SK-N-SH (cell line): ENCODE measurements at regions not wholly inside any gene's neighbourhood (a gene's known extent, or its start where the extent isn't known, plus 50 kb on each side); places are given as distances from the start of the nearest gene placed in this dataset.

Source experiments
- CTCF ChIA-PET: fragments of 300-600, 350-600 bp; formaldehyde crosslinking; extraction: SDS; loops from one replicate; lab custom pipeline; 2021; lab: Yijun Ruan, JAX
- POLR2A ChIA-PET: fragments of 350-600 bp; sonication (Branson Sonifier 250); formaldehyde crosslinking; extraction: SDS; loops from one replicate; lab custom pipeline; 2020; ENCODE audit warnings: antibody characterized with exemption, inconsistent platforms; lab: Yijun Ruan, JAX
- DNase-seq: peaks from one replicate; pipeline ENCODE4 v3.0.0; 2012
- H2AFZ ChIP-seq: fragments of 200-600 bp; sonication (generic); 2 replicates; pipeline ENCODE4 v1.8.1; 2016; ENCODE audit warnings: antibody characterized with exemption, mild to moderate bottlenecking, low read depth
- H3F3A ChIP-seq: fragments of 200-600 bp; sonication (generic); replicated peaks from 2 replicates; pipeline ENCODE3; 2016; ENCODE audit warnings: antibody characterized with exemption, mild to moderate bottlenecking; ENCODE audit not compliant: insufficient read depth
- H3K27ac ChIP-seq, 2 experiments: fragments of 200-500 bp in 1 of 2; fragments of 200-600 bp in 1 of 2; sonication (Bioruptor generic) in 1 of 2; sonication (generic), shearing (Covaris generic) in 1 of 2; 2 replicates each; pipeline versions ENCODE4 v1.5.1 to v1.6.1; 2014 to 2016; ENCODE audit warnings: low read depth in 2 of 2, inconsistent platforms in 1 of 2, low read length in 1 of 2, mild to moderate bottlenecking in 1 of 2, mixed read lengths in 1 of 2
- H3K27me3 ChIP-seq: fragments of 200-600 bp; sonication (generic), shearing (Covaris generic); 2 replicates; pipeline ENCODE4 v1.6.1; 2016; ENCODE audit warnings: mixed run types; ENCODE audit not compliant: insufficient read depth
- H3K36me3 ChIP-seq, 2 experiments: fragments of 200-500 bp in 1 of 2; fragments of 200-600 bp in 1 of 2; sonication (Bioruptor generic) in 1 of 2; sonication (generic) in 1 of 2; replicated peaks in 1 of 2; 2 replicates each; pipeline versions ENCODE3 to v1.5.1; 2014 to 2016; ENCODE audit warnings: low read length in 1 of 2, mild to moderate bottlenecking in 1 of 2; ENCODE audit not compliant: insufficient read depth in 2 of 2, control insufficient read depth in 1 of 2
- H3K4me1 ChIP-seq, 2 experiments: fragments of 200-500 bp in 1 of 2; fragments of 200-600 bp in 1 of 2; sonication (Bioruptor generic) in 1 of 2; sonication (generic), shearing (Covaris generic) in 1 of 2; 2 replicates each; pipeline versions ENCODE4 v1.5.1 to v1.6.1; 2014 to 2016; ENCODE audit warnings: low read depth in 1 of 2, low read length in 1 of 2, mixed run types in 1 of 2; ENCODE audit not compliant: insufficient read depth in 2 of 2, control insufficient read depth in 1 of 2
- H3K4me2 ChIP-seq: fragments of 200-600 bp; sonication (generic), shearing (Covaris generic); 2 replicates; pipeline ENCODE4 v1.6.1; 2017; ENCODE audit warnings: mixed run types
- H3K4me3 ChIP-seq, 2 experiments: fragments of 200-500 bp in 1 of 2; fragments of 200-600 bp in 1 of 2; sonication (Bioruptor generic) in 1 of 2; sonication (generic), shearing (Covaris generic) in 1 of 2; 2 replicates each; pipeline versions ENCODE4 v1.5.1 to v1.8.1; 2014 to 2016; ENCODE audit warnings: low read depth in 2 of 2, inconsistent platforms in 1 of 2, low read length in 1 of 2, mild to moderate bottlenecking in 1 of 2, mixed read lengths in 1 of 2, moderate library complexity in 1 of 2
- H3K79me2 ChIP-seq: fragments of 200-600 bp; sonication (generic); 2 replicates; pipeline ENCODE4 v1.8.1; 2017; ENCODE audit warnings: mild to moderate bottlenecking; ENCODE audit not compliant: insufficient read depth
- H3K9ac ChIP-seq: fragments of 200-600 bp; sonication (generic); 2 replicates; pipeline ENCODE4 v1.6.1; 2017; ENCODE audit warnings: mixed run types
- H3K9me2 ChIP-seq: fragments of 200-600 bp; sonication (generic); 2 replicates; pipeline ENCODE4 v1.6.1; 2017; ENCODE audit warnings: mixed run types
- H3K9me3 ChIP-seq: fragments of 200-600 bp; sonication (generic); 2 replicates; pipeline ENCODE4 v1.6.1; 2017; ENCODE audit warnings: mixed run types, mild to moderate bottlenecking, moderate library complexity
- H4K20me1 ChIP-seq: fragments of 200-600 bp; sonication (generic); 2 replicates; pipeline ENCODE4 v1.6.1; 2017; ENCODE audit warnings: mild to moderate bottlenecking, mixed run types; ENCODE audit not compliant: insufficient read depth
- CTCF ChIP-seq: fragments of 200-600 bp; sonication (generic); IDR thresholded peaks from 2 replicates; pipeline ENCODE4 v1.6.1; 2017; ENCODE audit warnings: antibody characterized with exemption, mild to moderate bottlenecking, moderate library complexity
- ELF1 ChIP-seq: IDR thresholded peaks from 2 replicates; pipeline ENCODE4 v1.4.0; 2012
- EP300 ChIP-seq, 2 experiments: IDR thresholded peaks; 2 replicates each; pipeline versions ENCODE4 v1.4.0 to v1.6.1; 2012; ENCODE audit warnings: borderline replicate concordance in 1 of 2, low read depth in 1 of 2, low read length in 1 of 2
- EZH2phosphoT487 ChIP-seq: fragments of 200-600 bp; sonication (generic); IDR thresholded peaks from 2 replicates; pipeline ENCODE4 v1.6.1; 2017; ENCODE audit warnings: low read depth, mixed run types, mild to moderate bottlenecking, antibody characterized with exemption, moderate library complexity, borderline replicate concordance
- FOSL2 ChIP-seq: IDR thresholded peaks from 2 replicates; pipeline ENCODE4 v1.4.0; 2012; ENCODE audit warnings: low read depth, mild to moderate bottlenecking, moderate library complexity, borderline replicate concordance
- GATA2 ChIP-seq: sonication (generic); formaldehyde crosslinking; IDR thresholded peaks from 2 replicates; pipeline ENCODE4 v1.5.0; 2020; ENCODE audit warnings: mild to moderate bottlenecking, missing genetic modification reagents
- MEF2A ChIP-seq: IDR thresholded peaks from 2 replicates; pipeline ENCODE4 v1.4.0; 2012; ENCODE audit warnings: low read depth, borderline replicate concordance
- NRF1 ChIP-seq: IDR thresholded peaks from 2 replicates; pipeline ENCODE4 v1.6.1; 2012; ENCODE audit warnings: low read depth, mild to moderate bottlenecking, low read length
- RCOR1 ChIP-seq: fragments of 150-350 bp; IDR thresholded peaks from 2 replicates; pipeline ENCODE4 v1.6.1; 2017; ENCODE audit warnings: antibody characterized with exemption, low read length
- RFX5 ChIP-seq: IDR thresholded peaks from 2 replicates; pipeline ENCODE4 v1.6.1; 2012; ENCODE audit warnings: mild to moderate bottlenecking, improper control_type of control experiment, low read length
- RXRA ChIP-seq: IDR thresholded peaks from 2 replicates; pipeline ENCODE4 v1.4.0; 2012; ENCODE audit warnings: low read depth, mild to moderate bottlenecking, borderline replicate concordance
- ZBTB33 ChIP-seq: IDR thresholded peaks from 2 replicates; pipeline ENCODE4 v1.4.0; 2012; ENCODE audit warnings: low read depth, borderline replicate concordance
- WGBS: methylation state at CpG from one replicate; pipeline ENCODE4 v1.1.6; 2017; ENCODE audit warnings: low lambda C conversion rate; 5-methylcytosine and 5-hydroxymethylcytosine counted together
- TF ChIP-seq, protein P1 (sequence below): IDR thresholded peaks from 2 replicates; pipeline ENCODE4 v1.4.0; 2012; ENCODE audit warnings: low read depth

GRCh38 chr2:44826601-44827000, 114.9 kb upstream of the SIX3 start:
- Histone ChIP-seq H3K79me2 (no peaks in the 10 kb centered on the region), H3K4me1 (peaks cover 0 to 6% of the 10 kb centered on the region in 2 experiments; a peak in 1 of 4 replicates), H3F3A (no peaks in the 10 kb centered on the region), H3K27ac (no peak overlapping the region), H3K36me3 (no peaks in the 10 kb centered on the region), H3K4me3 (no peak overlapping the region), H3K27me3 (peaks cover 18% of the 10 kb centered on the region; the same call in 1 of the 2 replicates), H4K20me1 (no peaks in the 10 kb centered on the region), H3K9ac (no peak overlapping the region), H3K9me3 (no peaks in the 10 kb centered on the region), H2AFZ (no peak overlapping the region), H3K9me2 (no peaks in the 10 kb centered on the region), H3K4me2 (no peak overlapping the region)
- CTCF ChIA-PET, result interaction anchor here (1.3 to 1.7 kb wide), 2 partner anchors 13 to 15 kb away, joined by 3 read pairs; no protein-coding TSS in a partner anchor
- TF ChIP-seq EZH2phosphoT487, result no peak
- TF ChIP-seq RFX5, result no peak
- no peak for TF ChIP-seq NRF1
- TF ChIP-seq RXRA, result no peak
- TF ChIP-seq GATA2, result no peak
- no peak for TF ChIP-seq RCOR1
- TF ChIP-seq, protein P1, sequence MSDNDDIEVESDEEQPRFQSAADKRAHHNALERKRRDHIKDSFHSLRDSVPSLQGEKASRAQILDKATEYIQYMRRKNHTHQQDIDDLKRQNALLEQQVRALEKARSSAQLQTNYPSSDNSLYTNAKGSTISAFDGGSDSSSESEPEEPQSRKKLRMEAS, result no peak
- TF ChIP-seq FOSL2, result no peak
- no peak for TF ChIP-seq EP300 (IDR thresholded peaks at IDR 0.05; ENCODE audit: borderline replicate concordance in 1 of 2, low read depth in 1 of 2, low read length in 1 of 2)
- TF ChIP-seq MEF2A, result no peak
- no peak for TF ChIP-seq ELF1
- no peak for TF ChIP-seq ZBTB33
- WGBS, result 33% methylated on average over 3 of the region's 3 CpGs
- POLR2A ChIA-PET, result no interaction called here
- no peak for DNase-seq

- peaks cover 9% of the 10 kb centered on the region; the same call in 1 of the 2 replicates for H3K27me3 ChIP-seq
- H2AFZ ChIP-seq, result no peak overlapping the region
- CTCF ChIA-PET, result interaction anchor here (1.2 to 1.3 kb wide), 2 partner anchors 10 to 12 kb away, joined by 3 to 4 read pairs; no protein-coding TSS in a partner anchor
- no peak overlapping the region for H3K4me2 ChIP-seq
- no peaks in the 10 kb centered on the region for H3K9me3 ChIP-seq
- POLR2A ChIA-PET, result no interaction called here
- H3K9me2 ChIP-seq, result no peaks in the 10 kb centered on the region
- H4K20me1 ChIP-seq, result no peaks in the 10 kb centered on the region
- no peak overlapping the region for H3K27ac ChIP-seq
- H3K4me3 ChIP-seq, result no peak overlapping the region
- H3K36me3 ChIP-seq, result no peaks in the 10 kb centered on the region
- DNase-seq, result no peak
- H3K79me2 ChIP-seq, result no peaks in the 10 kb centered on the region
- whole genome bisulfite sequencing, result 52% methylated on average over 7 of the region's 7 CpGs
- no peaks in the 10 kb centered on the region for H3F3A ChIP-seq
- peaks cover 0 to 6% of the 10 kb centered on the region in 2 experiments; a peak in 1 of 4 replicates for H3K4me1 ChIP-seq
- TF ChIP-seq CTCF, result no peak
- TF ChIP-seq, protein P1, result no peak
- no peak overlapping the region for H3K9ac ChIP-seq
These were observed 111.7 kb upstream of the SIX3 start for GRCh38 chr2:44829771-44830170.
